ENCODE measurements at regions not wholly inside any gene's neighbourhood (a gene's known extent, or its start where the extent isn't known, plus 50 kb on each side); places are given as distances from the start of the nearest gene placed in this dataset.

DNA sequence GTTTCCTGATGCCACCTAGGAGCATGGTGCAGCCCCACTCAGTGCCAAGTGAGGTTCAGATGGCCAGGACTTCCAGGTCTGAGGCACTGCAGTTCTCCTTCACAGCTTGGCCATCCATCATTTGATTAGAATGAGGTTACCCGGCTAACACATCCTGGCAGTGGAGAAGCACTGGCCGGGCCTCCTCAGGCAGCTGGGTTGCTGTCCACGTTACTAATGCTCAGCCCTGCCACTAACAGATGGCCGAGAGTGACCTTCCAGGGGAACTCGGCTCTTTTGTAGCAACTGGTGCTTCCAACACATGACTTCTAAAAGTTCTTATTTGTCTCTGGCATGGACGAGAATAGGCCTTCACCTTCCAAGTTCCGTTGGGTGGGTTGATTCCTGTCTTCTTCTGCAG lies 204.6 kb upstream of the CFAP20DC start:
- Mint-ChIP-seq H3K36me3 (no peaks in the 10 kb centered on the region), H3K4me3 (no peak overlapping the region)

DNA sequence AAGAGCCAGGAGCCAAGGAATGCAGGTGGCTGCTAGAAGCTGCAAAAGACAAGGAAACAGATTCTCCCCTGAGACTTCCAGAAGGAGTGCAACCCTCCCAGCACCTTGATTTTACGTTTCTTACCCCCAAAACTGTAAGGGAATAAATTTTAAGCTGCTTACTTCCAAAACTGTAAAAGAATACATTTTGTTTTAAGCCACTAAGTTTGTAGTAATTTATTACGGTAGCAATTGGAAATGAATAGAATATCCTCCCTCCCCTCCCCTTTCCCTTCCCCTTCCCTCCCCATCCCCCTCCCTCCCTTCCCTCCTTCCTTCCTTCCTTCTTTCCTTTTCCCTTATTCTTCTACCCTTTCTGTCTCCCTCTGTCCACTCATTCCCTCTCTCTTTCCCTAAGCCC lies 203.7 kb upstream of the CFAP20DC start:
- H3K27ac Mint-ChIP-seq: no peak overlapping the region
- ATAC-seq (ENCODE audit: low read depth) (no peak), DNase-seq (ENCODE audit: low spot score in 2 of 2) (no peak)
- H3K4me1 Mint-ChIP-seq: peaks cover 4% of the 10 kb centered on the region
- H3K4me3 Mint-ChIP-seq: no peak overlapping the region
- H3K36me3 Mint-ChIP-seq: peaks cover 3% of the 10 kb centered on the region
- H3K27me3 Mint-ChIP-seq: no peaks in the 10 kb centered on the region
- H3K9me3 Mint-ChIP-seq: peaks cover 11% of the 10 kb centered on the region

More for the DNA sequence above, 204.6 kb upstream of the CFAP20DC start:
- DNase-seq (ENCODE audit: low spot score in 2 of 2) (no peak), ATAC-seq (ENCODE audit: low read depth) (no peak)
- Mint-ChIP-seq H3K27ac (no peak overlapping the region), H3K9me3 (peaks cover 4% of the 10 kb centered on the region), H3K4me1 (peaks cover 4% of the 10 kb centered on the region), H3K27me3 (no peaks in the 10 kb centered on the region)

DNA sequence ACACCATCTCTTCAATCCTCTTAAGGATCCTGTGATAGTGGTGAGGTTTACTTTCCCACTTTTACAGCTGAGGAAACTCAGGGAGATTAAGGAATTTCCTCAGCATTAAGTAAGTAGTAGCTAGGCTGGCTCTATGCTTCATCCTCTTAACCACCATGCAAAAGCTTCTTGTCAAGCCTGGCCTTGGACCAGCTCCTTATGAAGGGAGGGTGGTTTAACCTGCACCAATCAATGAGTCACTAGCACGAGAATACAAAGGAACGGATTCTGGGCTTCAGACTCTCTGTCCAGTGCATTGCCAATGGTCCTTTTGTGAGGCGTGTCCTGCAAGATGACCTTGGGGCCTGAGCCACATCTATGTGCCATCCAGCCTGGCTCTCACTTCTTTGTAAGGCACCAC lies 202.0 kb upstream of the CFAP20DC start:
- DNase-seq (ENCODE audit: low spot score in 2 of 2) (no peak), ATAC-seq (ENCODE audit: low read depth) (no peak)
- Mint-ChIP-seq H3K36me3 (peaks cover 3% of the 10 kb centered on the region), H3K4me3 (no peak overlapping the region), H3K27me3 (no peaks in the 10 kb centered on the region), H3K9me3 (peaks cover 11% of the 10 kb centered on the region), H3K4me1 (peaks cover 11% of the 10 kb centered on the region), H3K27ac (no peak overlapping the region)

DNA sequence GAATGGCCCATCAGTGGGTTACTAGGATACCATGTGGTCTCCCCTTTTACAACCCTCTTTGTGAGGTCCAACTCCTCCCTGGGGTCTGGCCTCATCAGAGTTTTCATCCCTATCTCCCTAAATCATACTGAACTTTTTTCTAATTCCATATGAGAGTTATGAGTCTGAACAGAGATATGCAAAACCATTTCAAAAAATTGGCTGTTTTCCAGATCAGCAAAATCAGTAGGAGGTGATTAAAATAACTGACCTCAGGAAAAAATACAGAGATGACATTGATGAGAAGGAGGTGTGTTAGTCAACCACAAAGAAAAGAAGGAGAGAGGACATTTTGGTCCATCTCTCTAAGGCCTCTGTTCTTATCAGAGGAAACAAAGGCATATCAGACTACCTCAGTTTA lies 200.8 kb upstream of the CFAP20DC start:
- Mint-ChIP-seq H3K36me3 (peaks cover 3% of the 10 kb centered on the region), H3K4me1 (peaks cover 22% of the 10 kb centered on the region), H3K9me3 (peaks cover 11% of the 10 kb centered on the region), H3K27me3 (no peaks in the 10 kb centered on the region), H3K4me3 (no peak overlapping the region), H3K27ac (no peak overlapping the region)
- DNase-seq (ENCODE audit: low spot score in 2 of 2): no peak
- no peak for ATAC-seq (ENCODE audit: low read depth)

DNA sequence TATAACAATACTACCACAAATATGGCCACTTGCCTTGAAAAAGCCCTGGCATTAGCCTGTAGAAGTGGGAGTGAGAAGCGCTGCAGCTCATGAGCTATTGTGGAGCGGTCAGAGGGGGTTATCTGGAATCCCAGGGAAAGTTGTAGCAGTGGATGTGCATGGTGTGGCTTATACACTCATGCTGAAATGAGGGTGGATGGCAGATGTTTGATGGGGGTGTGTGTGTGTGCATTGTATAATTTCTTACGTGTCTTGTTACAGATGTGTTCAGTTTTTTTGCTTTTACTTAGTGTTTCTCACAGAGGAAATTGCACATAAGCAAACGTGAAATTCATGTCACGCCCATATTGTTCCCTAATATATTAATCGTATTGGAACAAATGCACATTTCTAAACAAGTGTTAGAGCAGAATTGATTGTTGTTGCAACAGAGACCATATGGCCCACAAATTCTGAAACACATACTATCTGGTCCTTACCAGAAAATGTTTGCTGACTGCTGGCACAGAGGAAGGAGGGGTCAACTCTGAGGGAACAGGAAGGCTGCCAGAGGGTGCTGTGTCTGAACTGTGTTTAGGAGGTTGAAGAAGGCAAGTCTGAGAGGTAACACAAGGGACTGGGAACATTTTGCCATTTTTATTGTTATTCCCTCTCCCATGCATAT lies 200.0 kb upstream of the CFAP20DC start:
- Mint-ChIP-seq H3K27ac (no peak overlapping the region), H3K27me3 (no peaks in the 10 kb centered on the region), H3K36me3 (peaks cover 3% of the 10 kb centered on the region), H3K4me1 (peaks cover 22% of the 10 kb centered on the region), H3K4me3 (no peak overlapping the region), H3K9me3 (peaks cover 11% of the 10 kb centered on the region)
- DNase-seq (ENCODE audit: low spot score in 2 of 2) (no peak), ATAC-seq (ENCODE audit: low read depth) (no peak)

DNA sequence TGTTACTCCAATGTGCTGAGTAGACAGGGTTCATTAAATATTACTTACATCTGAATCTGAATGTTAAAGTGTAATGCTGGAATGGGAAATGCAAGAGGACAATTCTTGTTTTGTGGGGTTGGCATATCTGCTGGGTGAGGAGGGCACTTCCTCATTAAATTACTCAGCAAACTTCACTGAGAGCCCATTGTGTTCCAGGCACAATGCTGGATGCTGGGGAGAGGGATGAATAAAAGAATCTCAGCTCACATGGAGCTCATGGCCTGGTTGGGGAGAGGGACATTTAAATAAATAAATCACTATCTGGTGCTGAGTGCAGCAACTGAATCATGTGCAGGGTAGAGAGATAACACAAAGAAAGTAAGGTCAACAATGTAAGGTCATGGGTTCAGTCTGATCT lies 199.2 kb upstream of the CFAP20DC start:
- Mint-ChIP-seq H3K27me3 (no peaks in the 10 kb centered on the region), H3K4me3 (no peak overlapping the region)
- ATAC-seq (ENCODE audit: low read depth): no peak

DNA sequence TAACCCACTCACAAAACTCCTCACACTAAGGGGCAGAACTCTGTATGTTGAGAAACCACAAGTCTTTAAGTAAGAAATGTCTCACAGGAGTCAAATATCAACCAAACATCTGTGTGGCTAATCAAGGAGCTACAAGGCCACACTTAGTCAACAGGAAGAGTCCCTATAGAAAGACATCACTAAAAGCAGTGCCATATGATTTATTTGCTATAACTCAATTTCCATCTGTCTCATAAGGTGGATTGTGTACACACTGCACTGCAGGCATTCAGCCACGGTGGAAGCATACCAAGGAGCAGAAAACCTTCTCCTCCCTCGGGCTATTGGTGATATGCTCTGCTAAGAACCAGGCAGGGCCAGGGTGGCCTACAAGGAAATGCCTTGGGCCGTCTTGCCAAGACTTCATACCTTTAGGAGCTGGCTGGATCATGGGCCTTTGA lies 197.6 kb upstream of the CFAP20DC start:
- no peaks in the 10 kb centered on the region for H3K27me3 Mint-ChIP-seq
- H3K27ac Mint-ChIP-seq: peak overlapping the region; percentile 88
- H3K36me3 Mint-ChIP-seq: peaks cover 8% of the 10 kb centered on the region
- ATAC-seq (ENCODE audit: low read depth): no peak
- no peak overlapping the region for H3K4me3 Mint-ChIP-seq
- H3K9me3 Mint-ChIP-seq: peaks cover 14% of the 10 kb centered on the region
- DNase-seq (ENCODE audit: low spot score in 2 of 2): no peak
- peaks cover 22% of the 10 kb centered on the region for H3K4me1 Mint-ChIP-seq

More for the DNA sequence above, 199.2 kb upstream of the CFAP20DC start:
- Mint-ChIP-seq H3K9me3 (peaks cover 11% of the 10 kb centered on the region), H3K27ac (no peak overlapping the region), H3K36me3 (peaks cover 3% of the 10 kb centered on the region), H3K4me1 (peaks cover 22% of the 10 kb centered on the region)
- DNase-seq (ENCODE audit: low spot score in 2 of 2): no peak

DNA sequence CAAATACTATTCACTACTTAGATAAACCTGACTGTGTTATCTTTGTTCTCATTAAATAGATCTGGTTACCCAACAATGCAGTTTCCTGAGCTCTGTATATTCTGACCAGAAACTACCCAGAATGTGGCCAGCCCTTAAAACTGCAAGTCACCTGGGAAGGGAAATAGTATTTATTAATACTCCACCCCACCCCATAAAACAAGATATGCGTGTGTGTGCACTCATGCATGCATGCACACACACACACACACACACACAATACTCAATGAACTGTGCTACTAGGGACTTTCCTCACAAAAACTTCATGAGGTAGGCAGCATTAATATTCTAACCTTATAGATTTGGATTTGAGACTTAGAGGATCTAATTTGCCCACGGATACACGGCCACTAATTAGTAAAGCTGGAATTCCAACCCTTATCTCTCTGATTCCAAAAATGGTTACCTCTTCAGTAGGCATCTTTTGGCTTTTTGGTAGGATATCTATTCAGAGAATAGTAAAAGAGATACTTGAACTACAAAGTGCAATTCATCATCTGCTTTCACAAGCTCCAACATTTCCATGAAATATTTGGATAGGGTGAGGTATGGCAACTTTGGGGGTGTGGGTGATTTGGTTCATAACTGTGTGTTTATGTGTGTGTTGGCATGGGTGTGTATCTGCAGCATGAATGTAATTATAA lies 197.0 kb upstream of the CFAP20DC start:
- DNase-seq (ENCODE audit: low spot score in 2 of 2) (peak in 1 of 2 donors; percentile 6), ATAC-seq (ENCODE audit: low read depth) (peak; percentile 93)
- Mint-ChIP-seq H3K27ac (peak overlapping the region; percentile 88), H3K4me1 (peaks cover 22% of the 10 kb centered on the region), H3K4me3 (peak overlapping the region; percentile 7), H3K27me3 (no peaks in the 10 kb centered on the region), H3K36me3 (peaks cover 8% of the 10 kb centered on the region), H3K9me3 (peaks cover 14% of the 10 kb centered on the region)

DNA sequence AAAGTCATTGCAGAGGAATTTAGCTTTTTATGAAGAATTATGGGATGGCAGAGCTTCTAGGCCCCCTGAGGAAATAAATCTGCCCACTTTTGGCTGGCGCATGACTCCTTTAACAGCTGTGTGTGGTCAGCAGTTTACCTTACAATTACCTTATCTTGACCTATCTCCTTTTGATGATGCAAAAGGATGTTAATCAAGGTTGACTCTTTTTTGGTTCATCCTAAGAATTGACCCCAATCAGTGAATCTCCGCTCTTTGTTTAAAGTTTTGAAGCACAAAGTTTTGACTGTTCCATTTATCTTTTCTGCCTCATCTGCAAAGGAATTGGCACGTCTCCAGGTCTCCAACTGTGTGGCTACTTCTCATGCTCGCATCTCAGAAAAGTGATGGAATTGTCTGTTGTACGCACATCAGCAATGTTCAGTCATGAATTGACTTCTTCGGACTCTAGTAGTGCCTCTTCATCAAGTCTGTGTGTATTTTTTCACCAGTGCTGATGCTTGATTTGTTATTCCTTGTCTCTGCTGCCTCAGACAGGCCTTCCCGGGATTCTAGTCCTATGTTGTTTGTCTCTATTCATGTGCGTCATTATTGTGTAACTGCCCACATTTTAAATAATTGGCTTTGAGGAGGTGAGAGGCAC lies 196.2 kb upstream of the CFAP20DC start:
- DNase-seq (ENCODE audit: low spot score in 2 of 2): no peak
- peaks cover 14% of the 10 kb centered on the region for H3K9me3 Mint-ChIP-seq
- H3K4me1 Mint-ChIP-seq: peaks cover 17% of the 10 kb centered on the region
- peaks cover 8% of the 10 kb centered on the region for H3K36me3 Mint-ChIP-seq
- peak overlapping the region; percentile 88 for H3K27ac Mint-ChIP-seq
- H3K4me3 Mint-ChIP-seq: no peak overlapping the region
- H3K27me3 Mint-ChIP-seq: no peaks in the 10 kb centered on the region
- no peak for ATAC-seq (ENCODE audit: low read depth)

DNA sequence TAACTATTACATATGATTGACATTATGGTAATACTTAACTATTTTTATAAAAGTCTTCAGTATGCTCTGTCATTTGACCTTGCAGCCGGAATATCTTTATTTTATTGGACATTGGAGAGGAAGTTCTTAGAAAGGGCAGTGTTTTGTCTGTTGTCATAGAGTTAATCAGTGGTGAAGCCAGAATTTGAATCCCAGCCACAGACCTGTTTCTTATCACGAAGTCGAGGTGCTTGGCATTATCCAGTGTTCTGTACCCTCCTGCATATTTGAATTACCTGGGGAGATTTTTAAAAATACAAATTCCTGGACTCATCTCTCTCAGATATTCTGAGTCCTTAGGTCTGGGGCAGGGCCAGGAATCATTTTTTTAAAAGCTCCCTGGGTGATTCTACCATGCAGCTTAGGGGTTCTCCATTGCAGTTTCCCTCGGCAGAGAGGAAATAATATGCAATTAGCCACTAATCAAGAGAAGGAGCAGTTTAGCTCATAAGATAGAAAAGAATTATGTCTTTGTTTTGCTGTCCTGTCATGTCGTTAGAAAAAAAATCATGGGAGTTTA lies 195.6 kb upstream of the CFAP20DC start:
- Mint-ChIP-seq H3K27me3 (no peaks in the 10 kb centered on the region), H3K36me3 (peaks cover 8% of the 10 kb centered on the region), H3K9me3 (peaks cover 14% of the 10 kb centered on the region), H3K4me3 (no peak overlapping the region), H3K27ac (no peak overlapping the region), H3K4me1 (peaks cover 17% of the 10 kb centered on the region)
- ATAC-seq (ENCODE audit: low read depth) (no peak), DNase-seq (ENCODE audit: low spot score in 2 of 2) (no peak)

DNA sequence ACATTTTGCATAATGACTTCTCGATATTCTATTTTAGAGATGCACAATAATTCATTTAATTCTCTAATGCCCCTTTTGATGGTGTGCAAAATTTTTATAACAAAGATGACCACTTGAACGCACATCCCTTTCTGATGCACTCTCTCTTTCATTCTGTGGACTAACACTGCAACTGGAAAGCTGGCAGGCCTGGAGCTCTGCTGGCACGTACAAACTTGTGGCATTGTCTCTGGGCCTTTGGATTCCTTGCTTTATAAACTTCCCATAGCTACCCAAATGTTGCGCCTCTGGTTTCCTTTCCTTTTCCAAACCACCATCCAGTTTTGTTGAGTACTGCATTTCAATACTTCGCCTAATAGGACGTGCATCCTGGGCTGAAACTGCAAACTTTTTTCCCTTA lies 194.5 kb upstream of the CFAP20DC start:
- Mint-ChIP-seq H3K36me3 (peaks cover 9% of the 10 kb centered on the region), H3K9me3 (peaks cover 11% of the 10 kb centered on the region), H3K27me3 (no peaks in the 10 kb centered on the region), H3K4me1 (peaks cover 17% of the 10 kb centered on the region), H3K4me3 (no peak overlapping the region), H3K27ac (no peak overlapping the region)
- no peak for DNase-seq (ENCODE audit: low spot score in 2 of 2)
- ATAC-seq (ENCODE audit: low read depth): no peak

DNA sequence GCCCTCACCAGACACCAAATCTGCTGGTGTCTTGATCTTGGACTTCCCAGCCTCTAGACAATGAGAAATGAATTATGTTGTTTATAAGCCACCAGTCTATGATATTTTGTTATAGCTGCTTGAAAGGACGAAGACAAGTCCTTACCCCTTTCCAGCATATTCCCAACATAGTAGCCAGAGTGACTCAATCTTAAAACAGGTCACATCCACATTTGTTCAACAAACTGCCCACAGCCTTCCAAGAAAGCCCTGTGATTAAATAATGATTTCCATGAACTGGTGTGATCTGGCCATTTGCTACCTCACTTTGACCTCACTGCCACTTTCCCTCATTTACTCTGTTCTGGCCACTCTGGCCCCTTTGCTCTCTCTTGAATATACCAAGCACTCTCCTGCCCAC lies 193.7 kb upstream of the CFAP20DC start:
- Mint-ChIP-seq H3K4me1 (peaks cover 17% of the 10 kb centered on the region), H3K27me3 (no peaks in the 10 kb centered on the region), H3K27ac (no peak overlapping the region), H3K36me3 (peaks cover 6% of the 10 kb centered on the region), H3K9me3 (peaks cover 6% of the 10 kb centered on the region), H3K4me3 (no peak overlapping the region)
- DNase-seq (ENCODE audit: low spot score in 2 of 2) (no peak), ATAC-seq (ENCODE audit: low read depth) (no peak)

DNA sequence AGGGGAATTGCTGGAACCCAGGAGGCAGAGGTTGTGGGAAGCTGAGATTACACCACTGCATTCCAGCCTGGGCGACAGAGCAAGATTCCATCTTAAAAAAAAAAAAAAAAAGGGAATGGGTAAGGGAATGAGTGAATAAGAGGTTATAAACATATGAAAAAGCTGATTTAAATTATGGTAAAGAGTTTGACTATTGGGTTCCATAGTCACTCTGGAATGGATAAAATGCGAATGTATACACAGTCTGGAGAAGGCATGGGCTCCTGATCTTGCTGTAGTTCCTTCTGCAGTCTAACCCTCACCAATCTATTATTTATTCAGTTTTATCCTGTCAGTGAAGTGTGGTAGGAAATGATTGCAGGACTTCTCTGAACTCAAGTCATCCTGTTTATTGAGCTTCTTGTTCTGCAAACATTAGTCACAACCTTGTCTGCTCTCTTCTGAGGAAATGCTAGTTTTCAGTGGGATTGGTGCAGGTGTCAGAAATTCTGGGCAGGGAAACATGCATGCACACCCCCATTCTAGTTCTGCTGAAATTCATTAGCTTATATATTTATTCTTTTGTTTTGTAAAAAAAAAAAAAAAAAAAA lies 190.9 kb upstream of the CFAP20DC start:
- DNase-seq (ENCODE audit: low spot score in 2 of 2) (no peak), ATAC-seq (ENCODE audit: low read depth) (no peak)
- H3K4me3 Mint-ChIP-seq: no peak overlapping the region
- no peak overlapping the region for H3K27ac Mint-ChIP-seq
- H3K36me3 Mint-ChIP-seq: peaks cover 6% of the 10 kb centered on the region
- peaks cover 2% of the 10 kb centered on the region for H3K4me1 Mint-ChIP-seq
- H3K9me3 Mint-ChIP-seq: peaks cover 6% of the 10 kb centered on the region
- H3K27me3 Mint-ChIP-seq: no peaks in the 10 kb centered on the region

DNA sequence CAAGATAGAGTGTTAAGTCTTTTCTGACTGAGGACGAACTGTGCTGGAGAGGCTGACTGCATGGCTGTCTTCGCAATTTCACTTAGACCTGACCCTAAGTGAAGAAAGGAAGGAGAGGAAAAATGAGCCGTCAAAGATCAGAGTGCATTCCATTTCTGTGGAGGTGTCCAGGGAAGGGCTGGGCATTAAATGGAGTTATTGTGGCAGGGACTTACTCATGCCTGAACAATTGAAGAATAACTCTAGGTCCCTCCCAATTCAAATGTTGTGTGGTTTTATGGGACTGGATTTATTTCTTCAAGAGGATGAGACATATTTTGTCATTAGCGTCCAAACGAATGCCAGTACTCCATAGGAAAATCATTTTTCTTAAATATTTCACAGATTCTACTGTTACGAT lies 187.3 kb upstream of the CFAP20DC start:
- peaks cover 5% of the 10 kb centered on the region for H3K4me1 Mint-ChIP-seq

More for the DNA sequence above, 187.3 kb upstream of the CFAP20DC start:
- H3K27ac Mint-ChIP-seq: no peak overlapping the region
- peaks cover 1% of the 10 kb centered on the region for H3K36me3 Mint-ChIP-seq
- DNase-seq (ENCODE audit: low spot score in 2 of 2) (no peak), ATAC-seq (ENCODE audit: low read depth) (no peak)
- H3K9me3 Mint-ChIP-seq: peaks cover 3% of the 10 kb centered on the region
- H3K4me3 Mint-ChIP-seq: no peak overlapping the region
- H3K27me3 Mint-ChIP-seq: no peaks in the 10 kb centered on the region

Data from memory B cell (primary cell).